NCI-H226 (cell line): ENCODE measurements at regions not wholly inside any gene's neighbourhood (a gene's known extent, or its start where the extent isn't known, plus 50 kb on each side); places are given as distances from the start of the nearest gene placed in this dataset.
"Not testable (repeated sequence)": the region's sequence is repeated elsewhere in the genome, so short reads cannot be mapped to it uniquely, and the experiment has no call there.

Experiments used
- DNase-seq: peaks from one replicate; pipeline ENCODE4 v3.0.0-alpha.2; 2015

DNA sequence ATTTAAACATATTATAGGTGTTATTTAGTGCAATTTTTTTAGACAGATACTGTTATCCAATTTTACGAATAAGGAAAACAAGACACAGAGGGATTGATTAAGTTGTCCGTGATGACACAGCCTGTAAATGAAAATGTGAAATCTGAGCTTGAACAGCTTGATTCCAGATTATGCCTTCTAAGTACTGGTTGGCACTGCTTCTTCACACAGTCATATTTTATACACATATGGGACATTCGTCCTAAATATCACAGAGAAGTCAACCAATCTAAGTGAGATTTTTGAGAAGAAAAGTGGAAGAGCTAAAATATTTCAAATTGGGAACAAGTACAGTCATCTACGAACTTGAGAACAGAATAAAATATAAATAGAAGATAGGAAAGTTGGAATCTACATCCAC lies 756.3 kb downstream of the BCKDHB start:
- no peak for DNase-seq

DNA sequence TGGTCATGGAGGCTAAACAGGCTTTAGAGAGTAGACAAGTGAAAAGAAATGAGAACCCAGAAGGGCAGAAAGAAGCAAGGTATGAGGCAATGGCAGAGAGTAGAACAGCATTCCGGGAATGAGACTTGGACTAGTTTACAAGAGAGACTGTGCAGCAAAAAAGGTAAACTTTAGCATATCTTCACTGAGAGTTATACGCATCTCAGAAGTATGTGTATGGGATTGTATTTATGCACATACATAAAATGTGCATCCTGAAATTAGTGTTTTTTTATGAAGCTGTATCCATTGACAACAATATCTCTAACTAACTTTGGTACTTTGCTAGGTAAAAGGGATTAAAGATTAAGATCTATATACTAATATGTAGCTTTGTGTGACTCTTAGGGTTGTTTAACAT lies 753.6 kb downstream of the BCKDHB start:
- no peak for DNase-seq

DNA sequence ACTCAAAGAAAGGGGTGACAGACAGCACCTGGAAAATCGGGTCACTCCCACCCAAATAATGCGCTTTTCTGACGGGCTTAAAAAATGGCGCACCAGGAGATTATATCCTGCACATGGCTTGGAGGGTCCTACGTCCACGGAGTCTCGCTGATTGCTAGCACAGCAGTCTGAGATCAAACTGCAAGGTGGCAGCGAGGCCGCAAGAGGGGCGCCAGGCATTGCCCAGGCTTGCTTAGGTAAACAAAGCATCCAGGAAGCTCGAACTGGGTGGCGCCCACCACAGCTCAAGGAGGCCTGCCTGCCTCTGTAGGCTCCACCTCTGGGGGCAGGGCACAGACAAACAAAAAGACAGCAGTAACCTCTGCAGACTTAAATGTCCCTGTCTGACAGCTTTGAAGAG lies 741.5 kb downstream of the BCKDHB start:
- DNase-seq = not testable (repeated sequence)

DNA sequence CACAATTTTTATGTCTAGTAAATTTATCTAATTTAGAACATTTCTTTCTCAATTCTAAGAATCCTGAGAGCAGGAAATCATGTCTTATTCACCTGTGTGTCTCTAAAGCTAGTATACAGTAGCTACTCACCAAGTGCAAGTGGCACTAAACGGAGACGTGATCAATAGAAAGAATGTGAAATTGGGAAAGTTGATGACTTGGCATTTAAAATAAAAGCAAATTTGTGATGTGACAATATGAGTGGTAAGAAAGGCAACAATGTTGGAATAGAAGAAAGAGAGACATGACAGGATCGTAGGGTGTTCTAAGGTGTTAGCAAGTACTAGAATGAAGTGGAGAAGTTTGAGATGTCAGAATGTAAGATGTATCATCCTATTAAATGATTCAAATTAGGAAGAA lies 725.9 kb downstream of the BCKDHB start:
- DNase-seq = no peak

DNA sequence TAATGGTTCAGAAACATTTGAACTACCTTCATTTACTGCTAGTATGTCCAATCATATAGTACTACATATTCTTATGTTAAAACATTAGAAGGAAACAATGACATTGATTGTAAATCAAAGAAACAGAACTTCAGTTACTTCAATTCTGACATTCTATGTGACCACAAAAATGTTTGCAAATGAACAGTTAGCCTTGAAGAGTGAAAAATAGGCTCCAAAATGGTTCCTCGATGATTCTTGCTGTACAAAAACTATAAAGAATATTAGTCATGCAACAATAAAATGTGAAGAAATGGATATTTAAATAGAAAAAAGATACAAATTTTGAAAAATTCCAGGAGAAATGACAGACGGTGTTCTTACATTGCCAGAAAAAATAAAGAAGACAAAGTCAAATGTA lies 686.9 kb downstream of the BCKDHB start:
- DNase-seq = no peak

DNA sequence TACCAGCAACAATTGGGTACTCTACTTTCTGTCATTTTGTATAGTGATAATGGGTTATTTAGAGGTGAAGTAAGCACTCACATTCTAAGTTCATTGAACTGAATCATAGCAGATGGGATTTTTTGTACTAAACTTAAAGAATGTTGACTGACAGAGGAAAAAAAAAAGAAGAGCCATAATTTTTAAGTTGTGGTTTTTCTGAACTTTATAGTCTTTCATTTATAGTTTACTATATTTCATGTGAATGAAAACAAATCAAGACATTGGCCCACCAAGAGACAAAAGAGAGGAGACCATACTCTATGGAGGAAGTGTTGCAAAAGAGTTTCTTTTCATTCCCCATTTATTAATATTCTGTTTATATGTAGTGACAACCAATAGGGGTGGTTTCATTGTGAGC lies 685.7 kb downstream of the BCKDHB start:
- no peak for DNase-seq

DNA sequence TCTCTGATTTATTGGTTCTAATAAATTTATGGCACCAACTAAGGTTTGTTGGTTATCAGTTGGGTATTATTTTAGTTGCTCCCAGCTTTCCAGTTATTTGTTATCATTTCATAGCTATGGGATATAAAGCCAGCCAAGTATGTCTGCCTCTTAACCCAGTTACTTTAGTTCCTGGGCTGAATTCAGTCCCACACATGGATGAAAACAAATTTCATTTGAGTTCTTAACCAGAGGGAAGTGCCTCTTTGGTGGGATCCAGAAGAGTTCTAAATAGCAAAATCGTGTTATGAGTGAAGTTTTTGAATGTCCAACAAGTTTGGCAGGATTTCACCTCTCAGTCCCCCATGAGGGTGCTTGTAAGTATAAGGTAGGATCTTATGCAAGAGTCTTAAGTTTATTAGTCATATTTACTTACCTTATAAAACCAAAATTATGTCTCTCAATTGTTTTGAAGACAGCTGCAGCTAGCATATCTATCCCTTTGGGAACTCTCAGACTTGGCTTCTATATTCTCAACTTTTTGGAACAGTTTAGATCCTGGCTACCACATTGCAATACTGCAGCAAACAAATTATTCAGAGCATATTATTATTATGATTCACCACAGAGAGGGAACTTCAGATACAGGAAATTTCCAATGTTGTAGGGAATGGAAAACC lies 683.6 kb downstream of the BCKDHB start:
- DNase-seq = peak; percentile 9

DNA sequence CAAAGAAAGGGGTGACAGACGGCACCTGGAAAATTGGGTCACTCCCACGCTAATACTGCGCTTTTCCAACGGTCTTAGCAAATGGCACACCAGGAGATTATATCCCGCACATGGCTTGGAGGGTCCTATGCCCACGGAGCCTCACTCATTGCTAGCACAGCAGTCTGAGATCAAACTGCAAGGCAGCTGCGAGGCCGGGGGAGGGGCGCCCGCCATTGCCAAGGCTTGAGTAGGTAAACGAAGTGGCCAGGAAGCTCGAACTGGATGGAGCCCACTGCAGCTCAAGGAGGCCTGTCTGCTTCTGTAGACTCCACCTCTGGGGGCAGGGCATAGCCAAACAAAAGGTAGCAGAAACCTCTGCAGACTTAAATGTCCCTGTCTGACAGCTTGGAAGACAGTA lies 676.8 kb downstream of the BCKDHB start:
- not testable (repeated sequence) for DNase-seq

DNA sequence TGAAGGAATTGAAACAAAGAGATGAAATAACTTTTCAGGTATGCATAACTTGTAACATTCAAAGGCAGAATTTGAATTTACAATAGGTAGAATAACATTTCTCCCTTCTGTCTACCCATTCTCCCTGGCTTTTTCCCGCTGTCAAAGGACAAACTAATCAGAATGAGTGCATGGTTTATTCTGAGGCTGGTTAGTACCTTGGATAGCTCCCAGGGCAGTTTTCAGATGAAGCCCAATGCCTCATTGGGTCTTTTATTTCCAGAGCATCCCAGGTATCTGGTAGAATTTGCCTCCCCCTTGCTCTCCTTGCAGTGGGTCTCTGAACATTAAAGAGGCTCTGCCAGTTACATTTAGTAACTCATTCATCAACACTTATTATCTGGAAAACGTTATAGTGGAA lies 665.5 kb downstream of the BCKDHB start:
- no peak for DNase-seq

DNA sequence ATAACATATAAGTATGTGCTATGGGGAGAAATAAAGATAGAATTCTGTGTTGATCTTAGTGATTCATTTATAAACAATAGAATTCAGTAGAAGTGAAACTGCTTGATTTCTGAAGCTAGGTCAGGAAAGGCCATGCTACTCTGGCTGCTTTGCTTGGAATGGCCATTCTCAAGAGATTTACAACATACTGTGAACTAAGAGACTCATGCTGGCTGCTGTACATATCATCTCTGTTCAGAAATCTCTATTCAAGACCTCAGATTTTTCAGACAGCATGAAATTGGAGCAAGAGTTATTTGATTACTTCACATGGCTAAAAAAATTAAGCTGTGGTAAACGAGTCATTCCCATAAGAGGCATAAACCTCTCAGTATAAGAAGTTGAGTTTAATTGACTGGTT lies 662.6 kb downstream of the BCKDHB start:
- no peak for DNase-seq

DNA sequence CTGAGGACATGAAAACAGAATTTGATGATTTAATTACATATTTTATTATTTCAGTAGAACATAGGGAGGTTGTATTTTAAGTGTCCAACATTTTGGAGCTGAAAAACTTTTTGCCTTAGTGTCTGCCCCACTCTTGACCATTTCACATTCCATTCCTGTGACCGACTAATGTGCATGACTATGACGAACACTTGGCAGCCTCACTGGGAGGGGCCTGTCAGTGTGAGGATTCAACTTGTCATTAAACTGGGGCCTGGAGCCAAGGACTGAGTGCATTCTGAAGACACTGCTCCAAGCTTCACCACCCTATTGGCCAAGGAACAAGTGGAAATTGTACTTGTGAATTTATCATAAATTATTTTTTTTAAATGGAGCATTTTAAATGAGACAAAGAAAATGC lies 661.3 kb downstream of the BCKDHB start:
- DNase-seq = peak; percentile 86

DNA sequence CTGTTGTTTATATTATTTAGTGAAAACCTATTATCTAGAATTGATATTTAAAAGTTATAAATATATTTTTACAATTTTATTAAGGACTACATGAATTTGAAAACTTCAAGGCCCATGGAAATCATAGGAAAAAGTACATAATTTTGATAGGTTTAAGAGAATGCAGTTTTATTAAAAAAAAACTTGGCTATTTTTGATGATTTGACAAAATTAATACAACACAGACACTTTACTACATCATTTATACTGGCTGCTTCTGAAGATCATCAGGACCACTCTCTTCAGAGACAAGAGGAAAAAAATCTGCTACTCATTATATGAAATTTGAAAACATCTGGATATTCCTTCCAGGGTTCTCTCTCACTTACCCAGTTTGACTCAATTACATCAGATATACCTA lies 637.7 kb downstream of the BCKDHB start:
- DNase-seq = no peak

DNA sequence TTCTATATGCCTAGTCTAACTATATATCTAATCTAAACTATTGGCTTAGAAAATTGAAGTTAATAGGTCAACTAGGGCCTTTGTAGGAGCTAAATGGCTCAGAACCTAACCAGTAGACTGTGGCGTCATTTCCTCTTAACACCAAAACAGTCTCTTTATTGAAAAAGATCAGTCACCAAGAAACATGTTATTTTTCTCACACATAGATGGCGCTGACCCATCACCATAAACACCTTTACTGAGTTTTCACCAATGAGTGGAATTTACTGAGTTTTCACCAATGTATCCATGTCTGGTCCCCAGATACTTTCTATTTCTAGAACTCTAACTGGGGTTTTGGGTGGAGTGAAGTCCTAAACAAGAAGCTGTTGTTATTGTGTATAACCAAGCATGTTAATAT lies 636.0 kb downstream of the BCKDHB start:
- DNase-seq = peak; percentile 12

DNA sequence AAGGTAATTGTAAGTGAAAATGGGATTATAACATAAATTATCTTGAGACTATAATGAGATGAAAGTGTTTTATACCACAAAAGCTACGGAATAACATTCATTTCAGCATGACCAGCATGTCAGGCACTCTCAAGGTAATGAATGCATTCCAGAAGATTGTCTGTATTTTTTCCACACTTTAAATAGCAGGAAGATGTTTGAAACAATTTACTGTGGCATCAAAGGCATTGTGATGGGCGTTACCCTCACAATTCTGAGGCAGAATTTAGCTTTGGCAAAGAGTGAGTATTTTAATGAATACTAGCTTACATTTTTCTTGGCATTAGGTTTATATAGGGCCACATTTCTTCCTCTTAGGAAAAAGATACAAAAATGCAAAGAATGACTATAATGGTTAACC lies 627.2 kb downstream of the BCKDHB start:
- no peak for DNase-seq

DNA sequence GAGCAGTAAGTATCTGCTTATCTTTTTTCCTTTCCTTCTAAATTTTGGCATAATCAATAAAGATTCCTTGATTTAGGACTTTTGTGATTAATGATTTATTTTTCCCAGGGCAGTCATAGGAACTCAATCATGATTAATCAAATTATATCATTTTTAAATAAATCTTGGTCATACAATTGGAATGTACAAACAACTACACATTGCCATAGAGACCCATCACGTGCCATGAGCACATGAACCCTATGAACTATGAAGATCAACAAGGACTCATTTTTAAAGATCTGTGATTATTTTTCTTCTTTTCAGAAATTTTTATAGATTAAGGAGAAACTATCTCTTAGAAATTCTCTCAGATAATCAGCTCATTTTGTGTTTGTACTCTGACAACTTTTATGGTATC lies 622.4 kb downstream of the BCKDHB start:
- DNase-seq = no peak

DNA sequence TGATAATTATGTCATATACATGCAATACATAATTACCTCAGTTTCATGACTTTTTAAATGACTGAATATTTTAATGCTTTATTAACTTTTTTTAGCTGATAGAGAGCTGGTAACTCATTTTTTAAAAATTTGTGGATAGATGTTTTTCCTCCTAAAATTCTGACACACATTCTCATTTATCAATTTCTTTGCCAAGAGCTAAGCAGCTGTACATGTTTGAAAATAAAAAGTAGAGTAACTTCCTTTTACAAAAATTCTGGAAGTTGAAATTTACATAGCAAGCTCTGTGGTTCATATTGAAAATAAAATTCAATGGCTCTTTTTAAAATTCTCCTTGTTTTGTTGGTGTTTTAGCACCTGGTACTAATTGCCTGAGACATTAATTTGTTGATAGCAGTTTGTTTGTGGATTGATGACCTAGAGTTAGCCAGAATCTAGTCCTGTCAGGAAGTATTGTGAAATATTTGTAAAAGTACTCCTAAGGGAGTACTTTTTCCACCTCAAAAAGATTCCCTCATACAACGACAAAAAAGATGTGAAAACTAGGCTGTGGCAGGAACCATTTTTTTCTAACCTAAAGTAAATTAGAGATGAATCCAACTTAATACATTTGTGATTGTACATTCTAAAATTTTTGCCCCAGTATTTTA lies 621.8 kb downstream of the BCKDHB start:
- DNase-seq = no peak

DNA sequence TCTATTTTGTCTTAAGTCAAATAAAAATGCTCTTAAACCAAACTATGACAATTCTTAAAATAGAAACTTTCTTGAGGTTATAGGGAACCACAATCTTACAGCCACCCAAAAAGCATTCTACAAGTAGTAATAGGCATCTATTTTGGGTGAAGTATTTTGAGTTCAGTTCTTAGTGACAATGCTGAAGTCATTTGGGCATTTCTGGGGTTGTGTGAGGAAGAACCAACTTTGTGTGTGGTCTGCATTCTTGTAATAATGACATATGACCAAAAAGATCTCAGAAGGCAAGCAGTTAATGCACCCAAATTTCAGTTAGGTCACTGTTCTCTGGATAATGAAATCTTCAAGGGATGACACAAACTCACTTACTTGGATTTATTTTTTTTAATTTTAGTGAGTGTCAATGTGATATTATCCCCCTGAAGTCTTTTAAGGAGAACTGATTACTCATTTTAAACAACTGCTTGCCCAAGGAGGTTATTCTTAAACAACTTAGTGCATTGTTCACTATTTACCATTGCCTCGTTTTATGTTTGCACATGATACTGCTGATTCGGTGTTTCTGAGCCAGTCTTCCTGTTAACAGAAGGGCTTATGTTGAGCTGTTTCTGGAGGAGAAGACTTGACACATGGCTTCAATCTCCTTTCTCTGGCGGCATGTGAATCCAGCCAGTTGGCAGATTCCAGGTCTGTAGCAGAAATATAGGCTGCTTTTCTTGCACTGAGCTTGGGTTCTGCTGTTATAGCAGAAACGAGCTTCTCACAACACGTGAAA lies 618.9 kb downstream of the BCKDHB start:
- DNase-seq = no peak

DNA sequence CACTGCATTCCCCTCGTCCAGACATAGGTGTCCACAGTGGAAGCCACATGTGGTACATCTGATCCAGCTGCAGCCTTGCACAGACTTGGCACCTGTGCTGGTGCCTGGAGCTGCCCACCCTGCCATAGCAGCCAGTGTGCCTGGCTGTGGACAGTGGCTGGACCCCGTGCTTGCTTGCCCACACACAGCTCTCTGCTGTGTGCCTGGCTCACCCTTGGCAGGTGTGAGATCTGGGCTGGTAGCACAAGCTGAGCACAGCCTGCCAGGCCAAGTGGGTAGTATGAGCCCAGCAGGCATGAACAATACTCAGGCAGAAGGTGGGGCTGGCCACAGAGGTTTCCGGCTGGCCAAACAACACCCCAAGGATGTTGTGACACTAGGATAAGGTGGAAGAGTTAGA lies 614.4 kb downstream of the BCKDHB start:
- no peak for DNase-seq

DNA sequence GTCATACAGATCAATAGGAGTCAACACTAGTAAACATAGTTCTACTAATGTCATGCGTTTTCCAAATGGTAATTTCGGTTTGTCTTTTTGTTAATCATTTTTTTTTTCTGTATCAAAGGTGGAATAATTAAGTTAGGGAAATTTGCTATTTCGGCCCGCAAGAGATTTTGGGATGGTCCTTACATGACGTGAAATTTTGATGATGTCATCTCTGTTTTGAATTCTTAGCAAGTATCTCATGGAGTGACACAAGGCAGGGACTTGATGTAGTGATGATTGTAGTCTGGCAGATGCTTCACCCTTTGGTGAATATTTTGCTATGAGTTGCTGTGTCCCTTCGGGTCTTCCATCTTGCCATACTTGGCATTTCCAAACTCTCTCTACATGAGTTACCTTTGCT lies 608.0 kb downstream of the BCKDHB start:
- DNase-seq = no peak

DNA sequence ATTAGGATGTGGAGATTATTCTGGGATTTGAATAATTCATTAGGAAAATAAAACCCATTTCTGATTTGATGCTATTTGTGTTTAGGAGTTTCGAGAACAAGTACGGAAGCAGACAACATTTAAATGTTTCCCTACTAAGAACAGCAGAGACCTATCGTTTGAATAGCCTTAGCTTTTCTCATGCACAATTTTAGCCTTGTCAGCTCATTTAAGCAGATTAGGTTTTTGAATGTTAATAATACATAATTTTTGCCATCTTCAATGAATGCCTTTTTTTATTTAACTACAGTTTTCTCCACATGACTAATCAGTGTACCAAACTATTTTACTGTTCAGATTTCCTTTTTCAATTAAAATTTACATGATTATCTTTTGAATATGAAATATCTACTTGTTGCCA lies 592.0 kb downstream of the BCKDHB start:
- DNase-seq = no peak

DNA sequence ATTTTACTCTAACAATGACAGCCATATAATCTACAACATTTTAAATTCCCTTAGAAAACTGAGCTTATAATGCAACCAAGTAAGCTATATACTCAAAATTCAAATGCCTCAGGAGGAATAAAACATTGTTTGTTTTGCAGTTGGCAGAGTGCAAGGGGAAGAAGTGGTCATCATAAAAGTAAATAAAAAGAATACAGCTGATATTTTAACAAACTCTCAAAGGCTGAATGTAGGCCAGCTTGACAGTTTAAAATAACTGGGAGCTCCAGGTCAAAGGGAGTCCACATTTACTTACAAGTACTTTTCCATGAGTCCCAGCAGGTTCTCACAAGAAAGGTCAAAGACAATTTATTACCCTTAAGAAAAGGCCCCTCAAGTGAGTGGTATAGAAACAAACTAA lies 589.8 kb downstream of the BCKDHB start:
- no peak for DNase-seq

DNA sequence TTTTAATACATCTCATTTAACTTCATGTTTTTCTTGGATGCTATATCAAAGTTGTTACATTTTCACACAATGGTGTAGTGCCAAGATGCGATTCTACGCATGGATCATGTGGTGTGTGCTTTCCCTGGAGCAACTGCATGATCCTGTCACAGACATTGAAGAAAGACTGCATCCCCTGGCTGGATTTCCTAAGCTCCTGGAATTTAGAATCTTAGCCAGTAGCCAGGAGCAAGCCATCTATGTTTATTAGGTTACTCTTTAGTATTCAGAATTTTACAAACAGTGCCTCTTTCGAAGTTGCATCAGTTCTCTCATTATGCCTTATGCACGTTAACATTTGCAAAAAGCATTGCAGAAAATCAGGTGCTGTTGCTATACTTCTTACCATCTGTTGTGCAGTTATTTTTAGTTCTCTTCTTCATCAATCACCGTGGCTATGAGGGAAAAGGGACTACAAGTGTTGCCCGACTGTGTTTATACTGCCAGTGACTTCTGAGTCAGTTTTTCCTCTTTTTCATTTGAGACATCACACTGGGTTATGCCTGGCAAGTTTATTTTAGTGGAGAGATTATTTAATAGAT lies 584.2 kb downstream of the BCKDHB start:
- DNase-seq = no peak

DNA sequence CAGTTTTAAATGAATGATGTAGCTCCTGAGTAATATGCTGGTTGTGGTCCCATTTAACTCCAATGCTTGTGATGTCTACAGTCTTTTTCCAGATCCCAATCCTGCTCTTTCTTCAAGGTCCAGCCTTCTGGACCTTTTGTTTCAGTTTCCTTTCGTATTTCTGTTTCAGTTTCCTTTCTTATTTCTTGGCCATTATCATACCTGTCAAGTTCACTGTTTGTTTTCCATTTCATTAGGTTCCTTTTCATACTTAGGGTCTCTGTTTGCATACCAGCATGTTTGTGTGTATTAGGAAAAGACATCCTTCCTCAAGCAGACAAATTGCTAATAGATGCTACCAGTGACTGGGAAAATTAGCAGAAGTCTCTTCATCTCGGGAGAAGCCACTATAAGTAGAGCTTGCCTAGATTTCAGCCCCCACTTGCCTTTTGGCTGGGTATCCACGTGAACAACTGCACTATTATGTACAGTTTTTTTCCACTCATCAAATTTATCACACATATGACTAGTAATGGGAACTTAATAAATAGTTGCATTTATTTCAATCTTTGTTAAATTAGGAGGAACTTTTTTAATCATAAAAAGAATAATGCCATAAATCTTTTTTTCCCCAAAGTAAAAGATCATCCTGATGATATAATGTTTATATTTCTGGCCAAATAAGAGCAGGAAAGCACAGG lies 583.4 kb downstream of the BCKDHB start:
- DNase-seq = no peak
